MM.1S (cell line): ENCODE measurements at regions not wholly inside any gene's neighbourhood (a gene's known extent, or its start where the extent isn't known, plus 50 kb on each side); places are given as distances from the start of the nearest gene placed in this dataset.
"Not testable (repeated sequence)": the region's sequence is repeated elsewhere in the genome, so short reads cannot be mapped to it uniquely, and the experiment has no call there.

Experiments
- CTCF ChIP-seq: fragments of 300-600 bp; sonication (generic); IDR thresholded peaks from 2 replicates; pipeline ENCODE4 v1.5.1; 2016; ENCODE audit warnings: antibody characterized with exemption, low read length, mixed read lengths
- EZH2 ChIP-seq: fragments of 300-600 bp; sonication (generic); optimal IDR thresholded peaks from 2 replicates; pipeline ENCODE3; 2017; ENCODE audit warnings: low read depth, mild to moderate bottlenecking, antibody characterized with exemption, low read length, mixed read lengths

GRCh38 chr14:105600195-105600938 lies 74.0 kb downstream of the TMEM121 start:
- TF ChIP-seq CTCF, EZH2: not testable (repeated sequence)
